ENCODE measurements at regions not wholly inside any gene's neighbourhood (a gene's known extent, or its start where the extent isn't known, plus 50 kb on each side); places are given as distances from the start of the nearest gene placed in this dataset.

GRCh38 chr6:33944686-33945411 is 141.0 kb upstream of the MLN start:
- no peak overlapping the region for H3K4me3 ChIP-seq (ENCODE audit: low read depth, low read length)
- in situ Hi-C loops (cut with HindIII; ENCODE audit: low pct_ligation_motif_present, low sequenced_read_pairs) = no loop called here
- DNase-seq = no peak
- no peak for TF ChIP-seq CTCF (IDR thresholded peaks at IDR 0.05; ENCODE audit: low read depth, low read length, missing control alignments)
- H3K27me3 ChIP-seq (replicated peaks) = no peaks in the 10 kb centered on the region
- H3K27ac ChIP-seq = no peak overlapping the region
- no peaks in the 10 kb centered on the region for H3K36me3 ChIP-seq (replicated peaks)

DNA sequence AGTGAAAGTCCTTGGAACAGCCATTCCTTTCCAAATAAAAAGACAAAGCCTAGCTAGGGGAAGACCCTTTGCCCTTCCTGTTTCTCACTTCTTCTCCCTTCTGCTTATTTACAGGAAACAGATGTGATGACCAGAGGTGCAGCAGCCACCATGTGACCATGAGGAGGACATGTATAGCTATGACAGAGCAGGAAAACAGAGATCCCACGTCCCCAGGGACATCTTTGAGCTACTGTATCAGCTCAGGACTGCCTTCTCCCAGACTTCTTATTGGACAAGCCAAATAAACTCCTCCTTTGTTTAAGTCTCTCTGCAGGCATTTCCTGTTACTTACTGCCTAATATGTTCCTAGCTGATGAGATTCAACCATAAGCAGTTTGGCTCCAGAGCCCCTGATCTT is 133.1 kb upstream of the MLN start:
- no peak for DNase-seq
- in situ Hi-C loops (cut with HindIII; ENCODE audit: low pct_ligation_motif_present, low sequenced_read_pairs) = no loop called here

DNA sequence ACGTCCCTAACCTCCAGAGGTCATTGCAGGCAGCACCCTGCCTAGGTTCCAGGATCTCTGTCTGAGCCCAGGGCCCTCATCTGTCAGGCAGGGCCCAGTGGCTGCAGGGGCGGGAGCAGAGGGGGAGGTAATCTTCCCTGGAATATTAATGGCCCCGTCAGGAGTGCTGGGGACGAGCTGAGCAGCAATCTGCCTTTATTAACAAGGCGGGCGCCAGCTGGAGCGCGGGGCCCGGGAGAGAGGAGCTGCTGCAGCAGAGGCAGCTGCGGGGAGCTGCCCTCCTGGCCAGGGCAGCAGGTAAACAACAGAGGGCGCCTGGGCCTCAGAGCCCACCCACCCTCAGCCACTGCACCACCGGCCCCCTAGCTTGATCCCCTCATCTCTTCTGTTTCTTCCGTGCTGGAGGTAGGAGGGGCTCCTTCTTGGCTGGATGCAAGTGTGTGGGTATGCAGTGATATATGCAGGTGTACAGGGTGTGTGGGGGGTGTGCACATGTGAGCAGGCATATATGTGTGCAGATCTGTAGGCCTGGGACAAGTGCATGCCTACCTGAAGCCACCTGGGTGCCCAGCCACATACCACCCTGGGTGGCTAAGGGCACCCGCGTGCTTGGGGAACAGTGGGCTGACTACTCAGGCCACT is 131.8 kb upstream of the MLN start:
- in situ Hi-C loops (cut with HindIII; ENCODE audit: low pct_ligation_motif_present, low sequenced_read_pairs) = no loop called here
- DNase-seq = no peak
- TF ChIP-seq CTCF (IDR thresholded peaks at IDR 0.05; ENCODE audit: low read depth, low read length, missing control alignments) = no peak

More for the DNA sequence above, 133.1 kb upstream of the MLN start:
- TF ChIP-seq CTCF (IDR thresholded peaks at IDR 0.05; ENCODE audit: low read depth, low read length, missing control alignments) = no peak
- no peak overlapping the region for H3K4me3 ChIP-seq (ENCODE audit: low read depth, low read length)
- H3K27me3 ChIP-seq (replicated peaks) = peaks cover 3% of the 10 kb centered on the region
- H3K27ac ChIP-seq = no peak overlapping the region
- no peaks in the 10 kb centered on the region for H3K36me3 ChIP-seq (replicated peaks)

GRCh38 chr6:33934731-33935270 is 131.0 kb upstream of the MLN start:
- no peak overlapping the region for H3K4me3 ChIP-seq (ENCODE audit: low read depth, low read length)
- no peak overlapping the region for H3K27ac ChIP-seq
- in situ Hi-C loops (cut with HindIII; ENCODE audit: low pct_ligation_motif_present, low sequenced_read_pairs) = no loop called here
- no peaks in the 10 kb centered on the region for H3K36me3 ChIP-seq (replicated peaks)
- peaks cover 3% of the 10 kb centered on the region for H3K27me3 ChIP-seq (replicated peaks)
- no peak for TF ChIP-seq CTCF (IDR thresholded peaks at IDR 0.05; ENCODE audit: low read depth, low read length, missing control alignments)
- no peak for DNase-seq

More for the DNA sequence above, 131.8 kb upstream of the MLN start:
- Histone ChIP-seq H3K27ac (no peak overlapping the region), H3K36me3 (replicated peaks) (no peaks in the 10 kb centered on the region), H3K4me3 (ENCODE audit: low read depth, low read length) (no peak overlapping the region), H3K27me3 (replicated peaks) (peaks cover 3% of the 10 kb centered on the region)

DNA sequence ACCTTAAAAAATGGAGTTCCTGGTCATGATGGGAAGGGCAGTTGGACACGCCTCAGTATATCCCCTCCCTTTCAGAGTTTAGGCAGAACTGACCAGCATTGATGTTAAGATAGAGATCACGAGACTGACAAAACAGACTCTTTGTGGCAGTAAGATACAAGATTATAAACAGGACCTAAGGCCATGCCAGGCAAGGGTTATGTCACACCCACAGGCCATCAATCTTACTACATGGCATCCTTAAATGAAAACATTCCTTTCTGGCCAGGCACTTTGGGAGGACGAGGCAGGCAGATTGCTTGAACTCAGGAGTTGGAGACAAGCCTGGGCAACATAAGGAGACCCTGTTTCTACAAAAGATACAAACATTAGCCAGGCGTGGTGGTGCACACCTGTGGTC is 129.3 kb upstream of the MLN start:
- H3K4me3 ChIP-seq (ENCODE audit: low read depth, low read length) = no peak overlapping the region
- in situ Hi-C loops (cut with HindIII; ENCODE audit: low pct_ligation_motif_present, low sequenced_read_pairs) = no loop called here
- DNase-seq = no peak
- H3K27me3 ChIP-seq (replicated peaks) = peaks cover 3% of the 10 kb centered on the region
- no peak overlapping the region for H3K27ac ChIP-seq
- TF ChIP-seq CTCF (IDR thresholded peaks at IDR 0.05; ENCODE audit: low read depth, low read length, missing control alignments) = no peak
- H3K36me3 ChIP-seq (replicated peaks) = no peaks in the 10 kb centered on the region

All from brain microvascular endothelial cell (primary cell).